HG03442 (cell line): ENCODE measurements at regions not wholly inside any gene's neighbourhood (a gene's known extent, or its start where the extent isn't known, plus 50 kb on each side); places are given as distances from the start of the nearest gene placed in this dataset.
"Not testable (repeated sequence)": the region's sequence is repeated elsewhere in the genome, so short reads cannot be mapped to it uniquely, and the experiment has no call there.

ENCODE experiments used
- ATAC-seq: cut with Tn5 transposase; IDR thresholded peaks from one replicate; pipeline ENCODE4 v1.9.1; 2021; ENCODE audit warnings: mild to moderate bottlenecking, moderate library complexity; ENCODE audit not compliant: unreplicated experiment

GRCh38 chr1:58257003-58257402, 289.5 kb downstream of the OMA1 start:
- no peak for ATAC-seq

DNA sequence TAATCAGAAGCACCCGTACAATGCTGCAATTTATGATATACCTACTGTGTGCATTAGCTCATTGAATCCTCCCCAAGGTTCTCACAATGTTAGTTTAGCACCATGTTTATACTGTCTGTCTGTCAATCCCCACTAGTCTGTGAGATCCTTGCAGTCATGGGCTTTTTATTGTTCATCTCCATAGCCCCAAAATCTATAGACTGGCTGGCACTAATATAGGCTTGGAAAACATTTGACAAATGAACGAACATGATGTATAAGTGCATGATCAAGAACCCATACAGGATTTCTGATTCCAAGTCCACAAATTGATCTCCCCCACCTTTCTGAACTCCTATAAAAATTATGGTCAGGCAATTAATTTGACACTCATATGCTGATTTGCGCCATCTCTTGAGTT, 290.0 kb downstream of the OMA1 start:
- ATAC-seq: no peak

DNA sequence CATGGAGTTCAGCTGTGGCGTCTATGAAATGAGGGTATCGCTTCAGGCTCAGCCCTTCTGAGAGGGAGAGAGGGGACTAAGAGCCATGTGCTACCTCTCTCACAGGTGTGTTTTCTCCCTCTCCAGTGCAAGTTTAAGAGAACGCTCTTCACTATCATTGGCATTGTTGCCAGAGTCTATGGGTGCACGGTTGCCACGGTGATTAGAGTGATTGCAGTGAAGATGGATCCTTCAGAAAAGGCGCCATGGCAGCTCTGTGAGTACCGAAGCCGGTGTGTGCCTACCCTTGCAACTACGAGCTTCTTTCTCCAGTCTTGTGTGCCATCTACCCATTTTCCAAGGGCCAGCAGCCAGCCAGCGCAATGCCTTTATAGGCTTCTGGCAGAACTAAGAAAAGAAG, 290.5 kb downstream of the OMA1 start:
- ATAC-seq: no peak

DNA sequence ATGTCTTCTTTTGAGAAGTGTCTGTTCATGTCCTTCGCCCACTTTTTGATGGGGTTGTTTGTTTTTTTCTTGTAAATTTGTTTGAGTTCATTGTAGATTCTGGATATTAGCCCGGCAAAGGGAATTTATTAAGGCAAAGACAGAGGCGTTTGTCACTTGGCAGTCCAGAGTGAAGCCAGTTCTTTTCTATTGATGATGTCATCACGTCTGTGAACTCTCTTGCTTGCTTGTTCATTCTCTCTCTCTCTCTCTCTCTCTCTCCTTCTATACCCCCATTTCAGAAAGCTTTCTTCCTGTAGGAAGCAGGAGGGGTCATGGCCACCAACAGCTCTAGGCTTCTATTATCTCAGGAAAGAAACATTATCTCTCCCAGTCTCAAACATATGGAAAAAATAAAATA, 291.3 kb downstream of the OMA1 start:
- no peak for ATAC-seq

DNA sequence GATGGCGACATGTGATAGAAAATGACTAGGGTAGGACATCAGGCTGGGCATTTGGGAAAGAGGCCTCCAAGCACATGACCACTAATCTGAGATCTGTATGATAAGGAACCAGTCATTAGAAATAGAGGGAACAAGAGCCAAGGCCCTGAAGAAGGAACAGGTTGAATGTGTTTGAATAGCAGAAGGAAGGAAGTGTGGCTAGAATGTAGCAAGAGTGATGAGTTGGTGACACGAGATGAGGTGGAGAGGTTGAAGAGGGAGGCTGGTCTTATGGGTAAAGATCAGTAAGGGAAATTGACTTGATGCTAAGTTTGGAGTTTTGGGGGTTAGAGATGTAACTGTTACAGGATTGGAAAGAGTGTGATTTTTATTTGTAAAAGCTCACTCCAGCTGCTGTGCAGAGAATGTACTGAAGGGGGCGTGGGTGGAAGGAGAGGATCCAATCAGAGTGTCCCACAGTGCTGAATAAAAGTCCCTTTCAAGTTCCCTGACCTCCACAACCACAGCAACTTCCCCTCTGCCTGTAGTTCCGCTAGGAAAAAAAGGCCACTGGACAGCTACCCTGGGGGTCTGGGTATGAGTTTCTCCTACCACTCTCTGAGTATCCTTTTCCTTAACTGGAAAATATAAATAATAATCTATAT, 295.0 kb downstream of the OMA1 start:
- no peak for ATAC-seq

GRCh38 chr1:58250587-58250948, 296.0 kb downstream of the OMA1 start:
- ATAC-seq: no peak

- no peak for ATAC-seq
These were observed 296.6 kb downstream of the OMA1 start for GRCh38 chr1:58249737-58250586.

- ATAC-seq: no peak
These were observed 297.2 kb downstream of the OMA1 start for GRCh38 chr1:58249388-58249736.

DNA sequence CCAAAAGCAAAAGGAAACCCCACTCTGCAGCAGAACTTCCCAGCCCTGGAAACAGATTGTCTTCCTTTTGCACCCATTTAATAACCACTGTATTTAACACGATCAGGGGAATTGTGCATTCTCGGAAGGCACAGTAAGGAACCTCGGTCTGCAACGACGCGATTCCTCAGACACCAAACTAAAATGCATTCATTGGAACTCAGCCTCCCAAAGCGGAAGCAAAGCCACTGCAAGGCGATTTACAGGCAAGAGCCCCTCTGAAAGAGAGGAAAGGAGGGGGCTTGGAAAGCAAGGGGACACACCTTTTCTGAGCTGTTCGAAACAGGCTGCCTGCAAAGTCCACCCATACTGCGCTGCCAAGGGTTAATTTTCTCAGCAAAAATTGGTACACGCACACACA, 297.7 kb downstream of the OMA1 start:
- no peak for ATAC-seq

GRCh38 chr1:58248072-58248471, 298.5 kb downstream of the OMA1 start:
- no peak for ATAC-seq

GRCh38 chr1:58246549-58246948, 300.0 kb downstream of the OMA1 start:
- ATAC-seq: no peak

- no peak for ATAC-seq
These were observed 301.7 kb downstream of the OMA1 start for GRCh38 chr1:58244872-58245271.

DNA sequence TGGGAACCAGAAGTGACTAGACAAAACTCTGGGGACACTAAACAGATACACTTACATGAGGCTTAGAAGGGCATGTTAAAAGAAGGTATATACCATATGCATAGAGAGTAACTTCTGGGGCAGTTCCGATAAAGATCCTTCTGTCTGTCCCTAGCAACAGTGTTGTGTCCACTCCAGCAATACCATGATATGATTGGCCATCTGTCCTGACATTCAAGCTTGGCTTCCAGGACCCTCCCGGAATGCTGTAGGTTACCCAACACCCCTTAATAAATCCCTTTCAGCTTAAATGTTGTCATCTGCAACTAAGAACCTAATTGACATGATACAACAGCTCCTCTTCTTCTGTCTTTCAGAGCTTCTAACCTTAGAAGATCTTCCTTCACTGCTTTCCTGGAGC, 307.7 kb downstream of the OMA1 start:
- no peak for ATAC-seq

- ATAC-seq: no peak
These were observed 312.8 kb downstream of the OMA1 start for GRCh38 chr1:58233729-58234128.

- peak; percentile 58 for ATAC-seq
These were observed 315.3 kb downstream of the OMA1 start for GRCh38 chr1:58231204-58231603.

- no peak for ATAC-seq
These were observed 318.9 kb downstream of the OMA1 start for GRCh38 chr1:58227604-58228003.

- no peak for ATAC-seq
These were observed 323.0 kb downstream of the OMA1 start for GRCh38 chr1:58223522-58223921.

DNA sequence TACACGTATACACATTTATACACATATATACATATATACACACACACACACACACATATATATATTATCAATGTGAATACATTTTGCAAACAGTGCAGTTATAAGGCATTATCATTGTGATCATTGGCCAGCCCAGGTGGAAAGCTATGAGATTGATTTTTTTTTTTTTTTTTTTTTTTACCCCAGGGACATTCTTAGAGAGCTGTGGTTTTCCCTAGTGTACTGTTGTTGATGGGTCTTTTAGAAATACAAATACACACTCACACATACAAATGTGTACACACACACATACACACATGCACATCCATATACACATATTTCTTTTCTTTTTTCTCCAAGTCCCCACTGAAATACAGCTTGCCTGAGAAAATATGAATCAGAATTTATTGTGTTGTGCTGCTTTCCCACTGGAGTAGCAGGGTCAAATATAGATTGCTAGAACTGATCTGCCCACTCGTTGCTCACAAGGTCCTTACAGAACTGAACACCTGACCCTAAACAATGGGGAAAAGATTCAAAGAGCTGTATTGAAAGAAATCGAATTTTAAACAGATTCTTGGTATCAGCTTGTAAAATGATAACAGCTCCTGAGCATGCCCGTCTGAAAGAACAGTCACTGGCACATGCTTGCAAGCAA, 325.6 kb downstream of the OMA1 start:
- no peak for ATAC-seq

DNA sequence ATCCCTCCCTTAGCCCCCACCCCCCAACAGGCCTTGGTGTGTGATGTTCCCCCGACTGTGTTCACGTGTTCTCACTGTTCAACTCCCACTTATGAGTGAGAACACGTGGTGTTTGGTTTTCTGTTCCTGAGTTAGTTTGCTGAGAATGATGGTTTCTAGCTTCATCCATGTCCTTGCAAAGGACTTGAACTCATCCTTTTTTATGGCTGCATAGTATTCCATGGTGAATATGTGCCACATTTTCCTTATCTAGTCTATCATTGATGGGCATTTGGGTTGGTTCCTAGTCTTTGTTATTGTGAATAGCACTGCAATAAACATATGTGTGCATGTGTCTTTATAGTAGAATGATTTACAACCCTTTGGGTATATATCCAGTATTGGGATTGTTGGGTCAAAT, 330.4 kb downstream of the OMA1 start:
- not testable (repeated sequence) for ATAC-seq

- ATAC-seq: no peak
These were observed 331.9 kb downstream of the OMA1 start for GRCh38 chr1:58214674-58215073.

DNA sequence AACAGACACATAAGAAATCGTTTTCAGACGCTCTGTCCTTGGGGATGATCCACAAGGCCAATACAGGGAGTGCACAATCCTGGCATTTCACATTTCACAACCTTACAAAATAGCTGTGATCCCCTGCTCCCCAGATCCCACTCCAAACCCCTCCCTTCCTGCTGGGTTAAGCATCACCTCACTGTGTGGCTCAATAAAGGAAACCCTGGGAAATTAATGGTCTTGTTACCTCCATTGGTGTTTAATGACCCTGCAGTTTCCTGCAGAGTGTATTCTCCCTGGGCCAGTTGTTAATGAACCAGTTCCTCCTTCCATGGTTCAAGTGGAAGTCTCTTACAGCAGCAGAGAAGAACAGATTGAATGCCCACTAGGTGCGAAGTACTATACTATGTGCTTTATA, 334.7 kb downstream of the OMA1 start:
- no peak for ATAC-seq

- no peak for ATAC-seq
These were observed 337.0 kb downstream of the OMA1 start for GRCh38 chr1:58209575-58209974.
